ENCODE measurements at regions not wholly inside any gene's neighbourhood (a gene's known extent, or its start where the extent isn't known, plus 50 kb on each side); places are given as distances from the start of the nearest gene placed in this dataset.

GRCh38 chrX:123093792-123094191, 90.3 kb upstream of the GRIA3 start:
- TF ChIP-seq TAF1 (IDR thresholded peaks at IDR 0.05; ENCODE audit: borderline replicate concordance, insufficient read depth, low read length) = no peak
- no peak for TF ChIP-seq POLR2AphosphoS5 (IDR thresholded peaks at IDR 0.05; ENCODE audit: low read depth, low read length)

All from PFSK-1 (cell line).